Astrocyte (in vitro differentiated cells and primary cell): ENCODE measurements at regions not wholly inside any gene's neighbourhood (a gene's known extent, or its start where the extent isn't known, plus 50 kb on each side); places are given as distances from the start of the nearest gene placed in this dataset.

Source experiments
- EZH2 ChIP-seq: IDR thresholded peaks from 2 replicates; pipeline ENCODE4 v1.6.1; 2012; ENCODE audit warnings: mild to moderate bottlenecking, low read length, inconsistent platforms; ENCODE audit not compliant: insufficient read depth
- TF ChIP-seq, protein P1 (sequence below): IDR thresholded peaks from 2 replicates; pipeline ENCODE4 v1.5.1; 2011; ENCODE audit warnings: low read depth, mild to moderate bottlenecking, inconsistent platforms, low read length, moderate library complexity; ENCODE audit not compliant: insufficient read depth

GRCh38 chr4:10746371-10747171 lies 62.0 kb upstream of the CLNK start:
- TF ChIP-seq, protein P1, sequence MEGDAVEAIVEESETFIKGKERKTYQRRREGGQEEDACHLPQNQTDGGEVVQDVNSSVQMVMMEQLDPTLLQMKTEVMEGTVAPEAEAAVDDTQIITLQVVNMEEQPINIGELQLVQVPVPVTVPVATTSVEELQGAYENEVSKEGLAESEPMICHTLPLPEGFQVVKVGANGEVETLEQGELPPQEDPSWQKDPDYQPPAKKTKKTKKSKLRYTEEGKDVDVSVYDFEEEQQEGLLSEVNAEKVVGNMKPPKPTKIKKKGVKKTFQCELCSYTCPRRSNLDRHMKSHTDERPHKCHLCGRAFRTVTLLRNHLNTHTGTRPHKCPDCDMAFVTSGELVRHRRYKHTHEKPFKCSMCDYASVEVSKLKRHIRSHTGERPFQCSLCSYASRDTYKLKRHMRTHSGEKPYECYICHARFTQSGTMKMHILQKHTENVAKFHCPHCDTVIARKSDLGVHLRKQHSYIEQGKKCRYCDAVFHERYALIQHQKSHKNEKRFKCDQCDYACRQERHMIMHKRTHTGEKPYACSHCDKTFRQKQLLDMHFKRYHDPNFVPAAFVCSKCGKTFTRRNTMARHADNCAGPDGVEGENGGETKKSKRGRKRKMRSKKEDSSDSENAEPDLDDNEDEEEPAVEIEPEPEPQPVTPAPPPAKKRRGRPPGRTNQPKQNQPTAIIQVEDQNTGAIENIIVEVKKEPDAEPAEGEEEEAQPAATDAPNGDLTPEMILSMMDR = no peak
- no peak for TF ChIP-seq EZH2
